ENCODE measurements at regions not wholly inside any gene's neighbourhood (a gene's known extent, or its start where the extent isn't known, plus 50 kb on each side); places are given as distances from the start of the nearest gene placed in this dataset.
"Not testable (repeated sequence)": the region's sequence is repeated elsewhere in the genome, so short reads cannot be mapped to it uniquely, and the experiment has no call there.

GRCh38 chr15:92753591-92753990 lies 98.0 kb upstream of the FAM174B start:
- DNase-seq (ENCODE audit: low read depth in 2 of 2): no peak

- DNase-seq (ENCODE audit: low read depth in 2 of 2): no peak
These were observed 107.9 kb upstream of the FAM174B start for GRCh38 chr15:92763459-92763858.

- DNase-seq (ENCODE audit: low read depth in 2 of 2): not testable (repeated sequence)
These were observed 112.6 kb upstream of the FAM174B start for GRCh38 chr15:92768131-92768530.

- DNase-seq (ENCODE audit: low read depth in 2 of 2): no peak
These were observed 115.1 kb upstream of the FAM174B start for GRCh38 chr15:92770641-92771040.

- DNase-seq (ENCODE audit: low read depth in 2 of 2): no peak
These were observed 116.5 kb upstream of the FAM174B start for GRCh38 chr15:92772061-92772460.

- no peak for DNase-seq (ENCODE audit: low read depth in 2 of 2)
These were observed 117.2 kb upstream of the FAM174B start for GRCh38 chr15:92772626-92773244.

- no peak for DNase-seq (ENCODE audit: low read depth in 2 of 2)
These were observed 117.8 kb upstream of the FAM174B start for GRCh38 chr15:92773340-92773739.

GRCh38 chr15:92779874-92780273 lies 120.2 kb upstream of the CHD2 start:
- no peak for DNase-seq (ENCODE audit: low read depth in 2 of 2)

- DNase-seq (ENCODE audit: low read depth in 2 of 2): no peak
These were observed 119.3 kb upstream of the CHD2 start for GRCh38 chr15:92780843-92781242.

- no peak for DNase-seq (ENCODE audit: low read depth in 2 of 2)
These were observed 118.1 kb upstream of the CHD2 start for GRCh38 chr15:92781925-92782453.

- DNase-seq (ENCODE audit: low read depth in 2 of 2): no peak
These were observed 113.0 kb upstream of the CHD2 start for GRCh38 chr15:92787116-92787515.

- no peak for DNase-seq (ENCODE audit: low read depth in 2 of 2)
These were observed 111.9 kb upstream of the CHD2 start for GRCh38 chr15:92788196-92788595.

- not testable (repeated sequence) for DNase-seq (ENCODE audit: low read depth in 2 of 2)
These were observed 111.3 kb upstream of the CHD2 start for GRCh38 chr15:92788793-92789192.

- no peak for DNase-seq (ENCODE audit: low read depth in 2 of 2)
These were observed 103.9 kb upstream of the CHD2 start for GRCh38 chr15:92796161-92796611.

GRCh38 chr15:92797168-92798052 lies 102.7 kb upstream of the CHD2 start:
- no peak for DNase-seq (ENCODE audit: low read depth in 2 of 2)

- DNase-seq (ENCODE audit: low read depth in 2 of 2): no peak
These were observed 100.1 kb upstream of the CHD2 start for GRCh38 chr15:92800013-92800412.

- not testable (repeated sequence) for DNase-seq (ENCODE audit: low read depth in 2 of 2)
These were observed 99.6 kb upstream of the CHD2 start for GRCh38 chr15:92800416-92801055.

GRCh38 chr15:92801056-92801773 lies 98.9 kb upstream of the CHD2 start:
- DNase-seq (ENCODE audit: low read depth in 2 of 2): not testable (repeated sequence)

- DNase-seq (ENCODE audit: low read depth in 2 of 2): no peak
These were observed 98.2 kb upstream of the CHD2 start for GRCh38 chr15:92801774-92802464.

- DNase-seq (ENCODE audit: low read depth in 2 of 2): no peak
These were observed 96.6 kb upstream of the CHD2 start for GRCh38 chr15:92803536-92803851.
